HG03108 (cell line): ENCODE measurements at regions not wholly inside any gene's neighbourhood (a gene's known extent, or its start where the extent isn't known, plus 50 kb on each side); places are given as distances from the start of the nearest gene placed in this dataset.
"Not testable (repeated sequence)": the region's sequence is repeated elsewhere in the genome, so short reads cannot be mapped to it uniquely, and the experiment has no call there.

Experiments used
- ATAC-seq: cut with Tn5 transposase; IDR thresholded peaks from one replicate; pipeline ENCODE4 v1.9.1; 2021; ENCODE audit warnings: moderate library complexity; ENCODE audit not compliant: unreplicated experiment

DNA sequence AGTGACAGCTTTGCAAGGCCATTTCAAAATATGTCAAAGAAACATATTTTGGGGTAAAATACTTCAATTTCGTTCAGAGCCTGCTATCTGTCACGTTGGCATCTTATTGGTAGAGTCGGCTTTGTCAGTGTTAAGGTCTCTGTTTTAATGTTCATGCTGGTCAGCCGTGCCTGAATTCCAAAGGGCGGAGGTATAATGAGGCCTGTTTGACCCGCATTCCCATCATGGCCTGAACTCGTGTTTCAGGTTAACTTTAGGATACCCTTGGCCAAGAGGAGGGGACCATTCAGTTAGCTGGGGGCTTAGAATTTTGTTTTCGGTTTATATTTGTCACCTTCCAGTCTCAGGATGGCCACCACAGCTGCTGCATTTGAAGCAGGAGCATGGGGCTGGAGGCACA, 236.4 kb downstream of the NFATC2 start:
- ATAC-seq = no peak

DNA sequence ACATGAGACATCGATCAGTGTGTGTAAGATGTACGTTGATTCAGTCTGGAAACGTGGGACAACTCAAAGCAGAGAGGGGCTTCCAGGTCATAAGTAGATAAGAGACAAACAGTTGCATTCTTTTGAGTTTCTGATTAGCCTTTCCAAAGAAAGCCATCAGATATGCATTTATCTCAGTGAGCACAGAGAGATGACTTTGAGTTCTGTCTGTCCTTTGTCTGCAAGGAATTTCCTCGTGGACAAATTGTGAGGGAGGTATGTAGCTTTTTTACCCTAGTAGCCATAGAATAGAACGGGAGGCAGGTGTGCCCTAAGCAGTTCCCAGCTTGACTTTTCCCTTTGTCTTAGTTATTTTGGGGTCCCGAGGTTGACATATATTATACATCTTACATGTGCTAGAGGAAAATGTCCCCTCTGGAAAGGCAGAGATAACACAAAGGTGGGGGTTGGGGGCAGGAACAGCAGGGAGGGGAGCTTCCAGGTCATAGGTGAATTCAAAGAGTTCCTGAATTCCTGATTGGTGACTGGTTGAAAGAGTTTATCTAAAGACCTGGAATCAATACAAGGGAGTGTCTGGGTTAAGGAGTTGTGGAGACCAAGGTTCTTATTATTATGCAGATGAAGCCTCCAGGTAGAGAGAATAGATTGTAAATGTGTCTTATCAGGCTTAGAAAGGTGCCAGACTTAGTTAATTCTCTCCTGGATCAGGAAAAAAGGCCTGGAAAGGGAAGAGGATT, 237.0 kb downstream of the NFATC2 start:
- ATAC-seq = no peak

DNA sequence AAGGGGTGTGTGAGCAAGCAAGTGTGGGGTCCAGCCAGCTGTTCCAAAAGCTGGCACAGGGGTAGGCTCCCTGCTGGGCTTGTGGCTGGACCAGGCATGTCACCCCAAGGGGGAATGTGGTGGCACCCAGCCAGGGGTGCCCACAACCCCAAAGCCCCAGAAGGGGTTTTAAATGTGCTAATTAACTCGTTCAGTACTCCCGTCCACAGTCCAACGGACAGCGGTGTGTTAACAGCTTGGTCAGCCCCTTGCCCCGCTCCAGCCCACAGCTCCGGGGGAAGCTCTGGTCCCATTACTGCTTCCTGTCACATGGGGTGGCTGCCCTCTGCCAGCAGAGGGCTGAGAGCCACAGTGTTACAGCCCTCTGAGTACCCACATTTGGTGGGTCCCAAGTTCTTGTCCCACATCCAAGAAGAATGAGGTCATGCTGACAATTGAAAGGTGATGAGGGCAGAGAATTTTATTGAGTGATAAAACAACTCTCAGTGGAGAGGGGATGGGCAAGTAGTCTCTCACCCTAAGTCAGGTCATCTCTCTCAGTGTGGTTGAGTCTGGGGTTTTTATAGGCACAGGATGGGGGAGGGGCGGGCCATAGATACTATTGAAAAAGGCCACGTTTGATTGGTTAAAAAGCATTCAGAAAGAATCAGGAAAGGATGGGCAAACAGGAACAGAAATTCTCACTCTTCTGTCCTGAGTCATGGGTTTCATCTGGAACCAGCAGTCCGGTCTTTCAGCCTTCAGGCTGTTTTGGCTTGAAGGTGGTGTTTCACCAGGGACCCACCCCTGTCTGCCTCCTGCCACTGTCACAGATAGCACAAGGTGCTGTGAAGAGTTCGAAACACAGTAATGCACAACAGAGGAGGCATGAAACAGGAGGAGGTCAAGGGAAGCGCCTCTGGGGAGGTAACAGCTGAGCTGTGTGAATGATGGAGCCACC, 238.5 kb downstream of the NFATC2 start:
- no peak for ATAC-seq

GRCh38 chr20:51301026-51301425, 241.5 kb downstream of the NFATC2 start:
- ATAC-seq = no peak

GRCh38 chr20:51300104-51300503, 242.4 kb downstream of the NFATC2 start:
- ATAC-seq = no peak

GRCh38 chr20:51299413-51299812, 243.1 kb downstream of the NFATC2 start:
- no peak for ATAC-seq

GRCh38 chr20:51298141-51298749, 244.3 kb downstream of the NFATC2 start:
- ATAC-seq = no peak

DNA sequence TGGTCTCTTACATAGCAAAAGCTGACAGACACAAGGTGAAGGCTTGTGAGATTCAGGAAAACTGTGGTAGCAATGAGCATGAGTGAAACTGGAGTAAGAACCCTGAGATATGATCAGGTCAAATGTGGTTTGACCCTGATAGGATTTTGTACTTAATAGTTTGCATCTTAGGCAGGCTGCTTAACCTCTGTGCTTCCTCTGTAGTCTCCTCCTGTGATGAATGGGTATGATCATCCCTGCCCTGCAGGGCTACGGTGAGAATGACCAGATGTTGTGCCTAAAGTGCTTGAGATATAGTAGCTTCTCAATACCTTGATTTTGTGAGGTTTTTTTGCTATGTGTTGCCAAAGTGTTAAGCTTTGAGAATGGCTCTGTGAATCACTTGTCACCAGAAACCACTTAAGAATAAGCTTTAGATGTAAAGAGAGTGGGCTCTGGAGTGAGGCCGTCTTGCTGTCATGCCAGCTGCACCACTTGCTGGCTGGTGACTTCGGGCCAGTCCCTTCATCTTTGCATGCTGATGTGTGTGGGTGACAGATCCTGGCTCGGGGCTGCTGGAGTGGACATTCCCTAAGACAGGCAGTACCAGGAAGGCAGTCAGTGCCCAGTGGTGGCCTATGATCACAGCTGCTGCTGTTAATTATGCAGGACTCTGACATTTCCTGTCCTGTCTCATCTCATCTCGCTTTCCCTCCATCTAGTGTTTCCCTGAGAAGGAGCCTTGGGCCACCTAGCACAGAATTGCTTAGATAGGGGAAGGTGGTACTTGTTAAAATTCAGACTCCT, 254.7 kb downstream of the NFATC2 start:
- ATAC-seq = no peak

DNA sequence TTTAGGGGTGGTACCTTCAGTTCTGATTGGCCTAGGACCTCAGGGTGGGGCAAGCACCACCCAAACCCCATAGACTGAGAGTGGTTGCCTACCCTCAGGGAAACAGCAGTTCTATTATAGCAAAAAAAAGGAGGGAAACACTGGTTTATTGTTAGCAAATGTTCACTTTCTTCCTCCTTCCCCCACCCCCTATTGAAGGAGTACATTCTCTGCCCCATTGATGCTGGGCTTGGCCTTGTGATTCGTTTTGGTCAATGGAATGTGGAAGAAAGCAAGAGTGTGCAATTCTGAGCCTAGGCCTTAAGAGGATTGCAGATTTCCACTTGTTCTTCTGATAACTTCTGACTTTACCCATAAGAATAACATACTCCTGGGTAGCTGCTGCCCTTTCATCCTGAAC, 255.8 kb downstream of the NFATC2 start:
- no peak for ATAC-seq

- ATAC-seq = no peak
Observed at GRCh38 chr20:51285684-51286083, 256.8 kb downstream of the NFATC2 start.

GRCh38 chr20:51284871-51285270, 257.6 kb downstream of the NFATC2 start:
- no peak for ATAC-seq

DNA sequence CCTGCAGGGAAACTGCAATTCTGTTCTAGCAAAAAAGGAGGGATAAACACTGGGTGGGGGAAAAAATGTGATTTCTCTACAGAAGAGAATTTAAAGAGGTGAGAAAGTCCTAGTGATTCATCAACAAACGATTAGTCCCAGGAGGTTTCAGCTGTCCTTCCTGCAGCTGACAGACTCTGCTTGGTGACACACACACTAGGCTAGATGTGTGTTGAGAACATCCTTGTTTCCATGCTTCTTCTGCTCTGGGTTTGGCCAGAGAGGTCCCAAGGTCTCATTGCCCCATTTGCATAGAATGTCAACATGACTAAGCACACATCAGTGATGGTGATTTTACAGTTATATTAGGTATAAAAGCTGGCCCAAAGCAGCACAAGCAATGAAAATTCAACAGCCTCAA, 258.3 kb downstream of the NFATC2 start:
- no peak for ATAC-seq

GRCh38 chr20:51281521-51281920, 258.6 kb upstream of the KCNG1 start:
- ATAC-seq = no peak

- no peak for ATAC-seq
Observed at GRCh38 chr20:51280047-51280446, 257.1 kb upstream of the KCNG1 start.

GRCh38 chr20:51277961-51278360, 255.1 kb upstream of the KCNG1 start:
- ATAC-seq = no peak

DNA sequence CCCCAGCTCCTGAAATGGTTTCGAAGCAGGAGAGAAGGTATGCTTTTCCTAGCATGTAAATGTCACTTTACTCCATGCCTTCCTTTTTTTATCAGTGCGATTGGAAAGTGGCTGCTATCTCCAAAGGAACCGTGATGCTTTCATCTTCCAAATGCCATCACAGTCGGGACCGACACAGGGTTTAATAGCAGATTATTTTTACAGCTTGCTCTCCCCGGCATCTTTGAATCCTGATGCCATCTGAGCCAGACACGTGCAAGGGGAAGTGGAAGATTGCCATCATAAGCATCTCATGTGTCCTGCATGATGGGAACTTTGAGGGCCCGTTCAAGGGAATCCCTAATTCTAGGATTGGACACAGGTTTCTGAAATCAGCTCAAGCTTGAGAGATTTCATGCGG, 253.4 kb upstream of the KCNG1 start:
- no peak for ATAC-seq

GRCh38 chr20:51275826-51276225, 252.9 kb upstream of the KCNG1 start:
- no peak for ATAC-seq

GRCh38 chr20:51275181-51275580, 252.3 kb upstream of the KCNG1 start:
- ATAC-seq = no peak

GRCh38 chr20:51272401-51272800, 249.5 kb upstream of the KCNG1 start:
- no peak for ATAC-seq

- ATAC-seq = no peak
Observed at GRCh38 chr20:51271931-51272330, 249.0 kb upstream of the KCNG1 start.

DNA sequence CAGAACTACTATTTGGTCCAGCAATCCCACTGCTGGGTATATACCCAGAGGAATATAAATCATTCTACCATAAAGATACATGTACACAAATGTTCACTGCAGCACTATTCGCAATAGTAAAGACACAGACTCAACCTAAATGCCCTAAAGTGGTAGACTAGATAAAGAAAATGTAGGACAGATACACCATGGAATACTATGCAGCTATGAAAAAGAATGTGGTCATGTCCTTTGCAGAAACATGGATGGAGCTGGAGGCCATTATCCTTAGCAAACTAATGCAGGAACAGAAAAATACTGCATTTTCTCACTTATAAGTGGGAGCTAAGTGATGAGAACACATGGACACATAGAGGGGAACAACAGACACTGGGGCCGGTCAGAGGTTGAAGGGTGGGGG, 248.4 kb upstream of the KCNG1 start:
- ATAC-seq = not testable (repeated sequence)
